Panc1 (cell line): ENCODE measurements at regions not wholly inside any gene's neighbourhood (a gene's known extent, or its start where the extent isn't known, plus 50 kb on each side); places are given as distances from the start of the nearest gene placed in this dataset.

ENCODE experiments used
- POLR2AphosphoS5 ChIP-seq: IDR thresholded peaks from 2 replicates; pipeline ENCODE4 v1.6.1; 2012; ENCODE audit warnings: mild to moderate bottlenecking, low read depth, low read length, moderate library complexity
- TCF7L2 ChIP-seq: IDR thresholded peaks from 2 replicates; pipeline ENCODE4 v1.6.1; 2011; ENCODE audit warnings: mild to moderate bottlenecking, low read depth, low read length, inconsistent platforms
- TF ChIP-seq, protein P1 (sequence below): fragments of 450-650 bp; IDR thresholded peaks from 2 replicates; pipeline ENCODE4 v1.5.1; 2017; ENCODE audit warnings: mild to moderate bottlenecking
- TF ChIP-seq, protein P2 (sequence below), 2 experiments: IDR thresholded peaks; 2 replicates each; pipeline ENCODE4 v1.6.1; 2011 to 2012; ENCODE audit warnings: low read depth in 2 of 2, control low read depth in 1 of 2, low read length in 1 of 2, mild to moderate bottlenecking in 1 of 2, moderate library complexity in 1 of 2; ENCODE audit not compliant: insufficient read depth in 1 of 2

DNA sequence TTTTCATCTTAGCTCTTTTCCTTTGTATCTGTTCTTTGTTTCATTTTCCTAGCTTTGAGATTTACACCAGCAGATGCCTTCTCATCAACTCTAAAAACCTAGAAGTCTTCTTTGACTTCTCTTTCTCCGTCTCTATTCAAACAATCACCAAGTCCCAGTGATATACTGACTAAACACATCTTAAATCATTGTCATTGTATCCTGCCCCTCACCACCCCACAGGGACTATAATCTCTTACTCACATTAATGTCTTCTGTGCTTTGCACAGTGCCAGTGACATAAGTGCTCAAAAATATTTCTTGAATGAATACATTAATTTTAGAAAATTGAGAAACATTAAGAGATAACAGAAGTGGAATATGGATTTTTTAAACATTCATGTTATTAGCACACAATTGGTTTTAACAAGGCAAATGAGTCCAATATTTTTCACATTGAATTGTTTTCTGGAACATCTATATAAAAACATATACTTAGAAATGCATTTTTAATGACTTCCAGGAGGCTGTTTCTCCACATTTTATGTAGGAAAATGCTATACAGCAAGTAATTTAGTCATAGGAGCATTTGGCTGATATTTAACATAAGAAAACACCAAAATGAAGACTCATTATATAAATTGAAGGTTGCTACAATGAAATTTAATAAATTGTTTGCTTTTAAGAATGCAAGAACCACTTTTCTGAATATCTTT lies 472.8 kb upstream of the PRICKLE1 start:
- TF ChIP-seq, protein P1, sequence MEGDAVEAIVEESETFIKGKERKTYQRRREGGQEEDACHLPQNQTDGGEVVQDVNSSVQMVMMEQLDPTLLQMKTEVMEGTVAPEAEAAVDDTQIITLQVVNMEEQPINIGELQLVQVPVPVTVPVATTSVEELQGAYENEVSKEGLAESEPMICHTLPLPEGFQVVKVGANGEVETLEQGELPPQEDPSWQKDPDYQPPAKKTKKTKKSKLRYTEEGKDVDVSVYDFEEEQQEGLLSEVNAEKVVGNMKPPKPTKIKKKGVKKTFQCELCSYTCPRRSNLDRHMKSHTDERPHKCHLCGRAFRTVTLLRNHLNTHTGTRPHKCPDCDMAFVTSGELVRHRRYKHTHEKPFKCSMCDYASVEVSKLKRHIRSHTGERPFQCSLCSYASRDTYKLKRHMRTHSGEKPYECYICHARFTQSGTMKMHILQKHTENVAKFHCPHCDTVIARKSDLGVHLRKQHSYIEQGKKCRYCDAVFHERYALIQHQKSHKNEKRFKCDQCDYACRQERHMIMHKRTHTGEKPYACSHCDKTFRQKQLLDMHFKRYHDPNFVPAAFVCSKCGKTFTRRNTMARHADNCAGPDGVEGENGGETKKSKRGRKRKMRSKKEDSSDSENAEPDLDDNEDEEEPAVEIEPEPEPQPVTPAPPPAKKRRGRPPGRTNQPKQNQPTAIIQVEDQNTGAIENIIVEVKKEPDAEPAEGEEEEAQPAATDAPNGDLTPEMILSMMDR, result no peak
- TF ChIP-seq POLR2AphosphoS5 (no peak), TCF7L2 (no peak)
- TF ChIP-seq, protein P2, sequence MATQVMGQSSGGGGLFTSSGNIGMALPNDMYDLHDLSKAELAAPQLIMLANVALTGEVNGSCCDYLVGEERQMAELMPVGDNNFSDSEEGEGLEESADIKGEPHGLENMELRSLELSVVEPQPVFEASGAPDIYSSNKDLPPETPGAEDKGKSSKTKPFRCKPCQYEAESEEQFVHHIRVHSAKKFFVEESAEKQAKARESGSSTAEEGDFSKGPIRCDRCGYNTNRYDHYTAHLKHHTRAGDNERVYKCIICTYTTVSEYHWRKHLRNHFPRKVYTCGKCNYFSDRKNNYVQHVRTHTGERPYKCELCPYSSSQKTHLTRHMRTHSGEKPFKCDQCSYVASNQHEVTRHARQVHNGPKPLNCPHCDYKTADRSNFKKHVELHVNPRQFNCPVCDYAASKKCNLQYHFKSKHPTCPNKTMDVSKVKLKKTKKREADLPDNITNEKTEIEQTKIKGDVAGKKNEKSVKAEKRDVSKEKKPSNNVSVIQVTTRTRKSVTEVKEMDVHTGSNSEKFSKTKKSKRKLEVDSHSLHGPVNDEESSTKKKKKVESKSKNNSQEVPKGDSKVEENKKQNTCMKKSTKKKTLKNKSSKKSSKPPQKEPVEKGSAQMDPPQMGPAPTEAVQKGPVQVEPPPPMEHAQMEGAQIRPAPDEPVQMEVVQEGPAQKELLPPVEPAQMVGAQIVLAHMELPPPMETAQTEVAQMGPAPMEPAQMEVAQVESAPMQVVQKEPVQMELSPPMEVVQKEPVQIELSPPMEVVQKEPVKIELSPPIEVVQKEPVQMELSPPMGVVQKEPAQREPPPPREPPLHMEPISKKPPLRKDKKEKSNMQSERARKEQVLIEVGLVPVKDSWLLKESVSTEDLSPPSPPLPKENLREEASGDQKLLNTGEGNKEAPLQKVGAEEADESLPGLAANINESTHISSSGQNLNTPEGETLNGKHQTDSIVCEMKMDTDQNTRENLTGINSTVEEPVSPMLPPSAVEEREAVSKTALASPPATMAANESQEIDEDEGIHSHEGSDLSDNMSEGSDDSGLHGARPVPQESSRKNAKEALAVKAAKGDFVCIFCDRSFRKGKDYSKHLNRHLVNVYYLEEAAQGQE (IDR thresholded peaks at IDR 0.05; ENCODE audit: insufficient read depth in 1 of 2, low read depth in 2 of 2, low read length in 1 of 2), result no peak
